H9 (cell line): ENCODE measurements at regions not wholly inside any gene's neighbourhood (a gene's known extent, or its start where the extent isn't known, plus 50 kb on each side); places are given as distances from the start of the nearest gene placed in this dataset.

Experiments
- DNase-seq: peaks from one replicate; pipeline ENCODE4 v3.0.0-alpha.2; 2017
- H2AFZ ChIP-seq: one replicate; pipeline ENCODE4 v1.6.1; 2013; ENCODE audit warnings: mild to moderate bottlenecking, low read length, control low read depth, moderate library complexity
- H2AK5ac ChIP-seq: 2 replicates; pipeline ENCODE4 v1.6.1; 2013; ENCODE audit warnings: low read length, control low read depth, mixed read lengths; ENCODE audit not compliant: insufficient read length
- H2BK120ac ChIP-seq: one replicate; pipeline ENCODE4 v1.6.1; 2013; ENCODE audit warnings: low read depth, mild to moderate bottlenecking, low read length, control low read depth, inconsistent platforms; ENCODE audit not compliant: poor library complexity, severe bottlenecking
- H2BK12ac ChIP-seq: 2 replicates; pipeline ENCODE4 v1.6.1; 2013; ENCODE audit warnings: low read length, control low read depth, mixed read lengths, low read depth; ENCODE audit not compliant: insufficient read length
- H2BK15ac ChIP-seq: 2 replicates; pipeline ENCODE4 v1.6.1; 2013; ENCODE audit warnings: low read depth, low read length, control low read depth
- H2BK20ac ChIP-seq: one replicate; pipeline ENCODE4 v1.6.1; 2013; ENCODE audit warnings: low read depth, mild to moderate bottlenecking, low read length, control low read depth, inconsistent platforms; ENCODE audit not compliant: poor library complexity, severe bottlenecking
- H2BK5ac ChIP-seq: 2 replicates; pipeline ENCODE4 v1.6.1; 2013; ENCODE audit warnings: low read length, control low read depth, mixed read lengths; ENCODE audit not compliant: insufficient read length
- H3K14ac ChIP-seq: 2 replicates; pipeline ENCODE4 v1.6.1; 2013; ENCODE audit warnings: low read length, control low read depth; ENCODE audit not compliant: insufficient read depth
- H3K18ac ChIP-seq: 2 replicates; pipeline ENCODE4 v1.6.1; 2013; ENCODE audit warnings: low read depth, mild to moderate bottlenecking, mixed read lengths, low read length, control low read depth; ENCODE audit not compliant: insufficient read length
- H3K23ac ChIP-seq: 2 replicates; pipeline ENCODE4 v1.6.1; 2013; ENCODE audit warnings: low read length, control low read depth, mixed read lengths, low read depth; ENCODE audit not compliant: insufficient read length
- H3K23me2 ChIP-seq: 2 replicates; pipeline ENCODE4 v1.6.1; 2013; ENCODE audit warnings: low read depth, mild to moderate bottlenecking, mixed read lengths, low read length, control low read depth; ENCODE audit not compliant: insufficient read length, poor library complexity, severe bottlenecking
- H3K27ac ChIP-seq: 2 replicates; pipeline ENCODE4 v1.5.1; 2013; ENCODE audit warnings: low read length, control low read depth, mixed read lengths, low read depth; ENCODE audit not compliant: insufficient read length
- H3K27me3 ChIP-seq: 2 replicates; pipeline ENCODE4 v1.6.1; 2013; ENCODE audit warnings: low read length, control low read depth, inconsistent platforms; ENCODE audit not compliant: insufficient read depth
- H3K4ac ChIP-seq: 2 replicates; pipeline ENCODE4 v1.6.1; 2013; ENCODE audit warnings: low read depth, mild to moderate bottlenecking, control low read depth, inconsistent platforms, low read length, moderate library complexity
- H3K4me1 ChIP-seq: 2 replicates; pipeline ENCODE4 v1.6.1; 2013; ENCODE audit warnings: low read length, control low read depth, inconsistent platforms; ENCODE audit not compliant: insufficient read depth
- H3K4me2 ChIP-seq: 2 replicates; pipeline ENCODE4 v1.6.1; 2013; ENCODE audit warnings: low read length, control low read depth, mixed read lengths; ENCODE audit not compliant: insufficient read length, insufficient read depth
- H3K56ac ChIP-seq: 2 replicates; pipeline ENCODE4 v1.6.1; 2013; ENCODE audit warnings: low read depth, mild to moderate bottlenecking, mixed read lengths, low read length, control low read depth; ENCODE audit not compliant: insufficient read length
- H3K79me1 ChIP-seq: 2 replicates; pipeline ENCODE4 v1.6.1; 2013; ENCODE audit warnings: low read depth, mild to moderate bottlenecking, moderate library complexity, low read length, control low read depth, inconsistent platforms; ENCODE audit not compliant: insufficient read depth, poor library complexity, severe bottlenecking
- H3K79me2 ChIP-seq: 2 replicates; pipeline ENCODE4 v1.6.1; 2013; ENCODE audit warnings: low read length, control low read depth, inconsistent platforms; ENCODE audit not compliant: insufficient read depth
- H3K9ac ChIP-seq: 2 replicates; pipeline ENCODE4 v1.6.1; 2013; ENCODE audit warnings: low read length, control low read depth, mixed read lengths; ENCODE audit not compliant: insufficient read length; ENCODE audit errors: extremely low read depth
- H3K9me3 ChIP-seq: one replicate; pipeline ENCODE4 v1.6.1; 2013; ENCODE audit warnings: low read depth, low read length, inconsistent platforms; ENCODE audit not compliant: control insufficient read depth
- H3T11ph ChIP-seq: one replicate; pipeline ENCODE4 v1.6.1; 2013; ENCODE audit warnings: mild to moderate bottlenecking, low read length, control low read depth, inconsistent platforms
- H4K20me1 ChIP-seq: one replicate; pipeline ENCODE4 v1.6.1; 2013; ENCODE audit not compliant: control insufficient read depth, insufficient read length, insufficient read depth
- H4K5ac ChIP-seq: 2 replicates; pipeline ENCODE4 v1.6.1; 2013; ENCODE audit warnings: low read depth, mild to moderate bottlenecking, mixed read lengths, low read length, control low read depth; ENCODE audit not compliant: insufficient read length
- H4K8ac ChIP-seq: replicated peaks from 2 replicates; pipeline ENCODE4 v1.6.1; 2013; ENCODE audit warnings: low read length, control low read depth, mixed read lengths, low read depth; ENCODE audit not compliant: insufficient read length
- H4K91ac ChIP-seq: 2 replicates; pipeline ENCODE4 v1.6.1; 2013; ENCODE audit warnings: low read depth, mild to moderate bottlenecking, moderate library complexity, mixed read lengths, low read length, control low read depth; ENCODE audit not compliant: insufficient read length
- H3K27ac Mint-ChIP-seq, 3 experiments: 2 replicates in 2 of 3; 3 replicates in 1 of 3; pipeline ENCODE4 v1.8.0; 2020 to 2021; ENCODE audit warnings: mixed read lengths in 3 of 3, mild to moderate bottlenecking in 1 of 3, moderate library complexity in 1 of 3
- H3K27me3 Mint-ChIP-seq: 2 replicates; pipeline ENCODE4 v1.8.0; 2021; ENCODE audit warnings: low read depth, mild to moderate bottlenecking, moderate library complexity, mixed read lengths
- H3K36me3 Mint-ChIP-seq, 3 experiments: 2 replicates in 2 of 3; 3 replicates in 1 of 3; pipeline ENCODE4 v1.8.0; 2020 to 2021; ENCODE audit warnings: low read depth in 3 of 3, mixed read lengths in 3 of 3; ENCODE audit not compliant: insufficient read depth in 1 of 3
- H3K4me1 Mint-ChIP-seq, 2 experiments: 2 replicates each; pipeline ENCODE4 v1.8.0; 2020; ENCODE audit warnings: mixed read lengths in 2 of 2
- H3K4me3 Mint-ChIP-seq, 2 experiments: 2 replicates in 1 of 2; 3 replicates in 1 of 2; pipeline ENCODE4 v1.8.0; 2020 to 2021; ENCODE audit warnings: mild to moderate bottlenecking in 2 of 2, mixed read lengths in 2 of 2, moderate library complexity in 1 of 2
- H3K9me3 Mint-ChIP-seq, 2 experiments: 2 replicates in 1 of 2; 3 replicates in 1 of 2; pipeline ENCODE4 v1.8.0; 2020; ENCODE audit warnings: mild to moderate bottlenecking in 2 of 2, mixed read lengths in 2 of 2, moderate library complexity in 1 of 2
- CTCF ChIP-seq: fragments of 200-600 bp; sonication (generic); conservative IDR thresholded peaks from 3 replicates; pipeline ENCODE4 v1.8.0; 2021; ENCODE audit warnings: antibody characterized with exemption, mild to moderate bottlenecking
- WGBS: extraction: QIAGEN DNeasy Blood & Tissue Kit; methylation state at CpG from one replicate; pipeline ENCODE4 v1.1.7; 2013; ENCODE audit warnings: missing lambda C conversion rate, low lambda C conversion rate, mixed read lengths; ENCODE audit not compliant: insufficient read length; ENCODE audit errors: extremely low coverage; 5-methylcytosine and 5-hydroxymethylcytosine counted together

DNA sequence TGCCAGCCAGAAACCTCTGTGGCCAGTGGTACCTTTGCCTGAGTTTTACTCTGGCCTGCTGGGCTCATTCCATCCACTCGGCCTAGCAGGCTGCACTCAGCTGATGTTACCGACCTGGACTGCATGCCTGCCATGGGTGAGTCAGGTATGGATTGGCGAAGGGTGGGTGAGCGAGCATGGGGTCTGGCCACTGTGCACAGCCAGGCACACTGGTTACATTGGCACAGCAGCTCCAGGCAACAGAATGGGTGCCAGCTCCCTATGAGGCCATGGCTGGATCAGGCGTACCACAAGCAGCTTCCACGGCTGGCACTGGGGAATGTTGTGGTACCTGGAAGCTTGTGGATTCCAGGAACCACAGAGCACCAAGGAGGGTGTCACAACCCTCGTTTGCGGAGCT lies 685.7 kb downstream of the SLC16A7 start:
- no peak overlapping the region for H3K4me2 ChIP-seq
- no peaks in the 10 kb centered on the region for H3K4me1 ChIP-seq
- H3K79me2 ChIP-seq: no peaks in the 10 kb centered on the region
- H2BK12ac ChIP-seq: no peak overlapping the region
- no peak overlapping the region for H3K9ac ChIP-seq
- no peak overlapping the region for H3K23ac ChIP-seq
- Mint-ChIP-seq H3K4me1 (peaks cover 0 to 2% of the 10 kb centered on the region in 2 experiments; a peak in 2 of 4 replicates), H3K36me3 (peaks cover 0 to 6% (median 2%) of the 10 kb centered on the region in 3 experiments; a peak in 3 of 7 replicates), H3K4me3 (no peak overlapping the region), H3K9me3 (peaks cover 8 to 9% of the 10 kb centered on the region in 2 experiments), H3K27ac (no peak overlapping the region), H3K27me3 (no peaks in the 10 kb centered on the region)
- no peaks in the 10 kb centered on the region for H3K79me1 ChIP-seq
- no peak overlapping the region for H3T11ph ChIP-seq
- no peak overlapping the region for H2AK5ac ChIP-seq
- H3K9me3 ChIP-seq: no peaks in the 10 kb centered on the region
- no peaks in the 10 kb centered on the region for H3K27me3 ChIP-seq
- no peak overlapping the region for H2BK5ac ChIP-seq
- H3K14ac ChIP-seq: no peak overlapping the region
- no peak overlapping the region for H3K4ac ChIP-seq
- H2BK15ac ChIP-seq: no peak overlapping the region
- H3K27ac ChIP-seq: no peak overlapping the region
- TF ChIP-seq CTCF: no peak
- no peak overlapping the region for H4K8ac ChIP-seq
- no peak overlapping the region for H4K5ac ChIP-seq
- H2AFZ ChIP-seq: no peak overlapping the region
- H4K91ac ChIP-seq: no peak overlapping the region
- H3K56ac ChIP-seq: no peak overlapping the region
- no peaks in the 10 kb centered on the region for H3K23me2 ChIP-seq
- no peak overlapping the region for H3K18ac ChIP-seq
- no peaks in the 10 kb centered on the region for H4K20me1 ChIP-seq
- WGBS: no CpG with 5 or more reads among the region's 8 CpGs
- H2BK20ac ChIP-seq: no peak overlapping the region
- no peak overlapping the region for H2BK120ac ChIP-seq
- DNase-seq: no peak
